Stimulated activated CD4-positive, alpha-beta T cell treated with anti-CD3 and anti-CD28 coated beads, Interleukin-12 subunit alpha, Interleukin-12 subunit beta, amount 100 ng/mL, for 48 hours (primary cell): ENCODE measurements at regions not wholly inside any gene's neighbourhood (a gene's known extent, or its start where the extent isn't known, plus 50 kb on each side); places are given as distances from the start of the nearest gene placed in this dataset.

Experiments used
- DNase-seq, 3 donors: peaks; one replicate each; pipeline ENCODE4 v3.0.0-alpha.2; 2020; ENCODE audit warnings: low read depth in 2 of 3, low spot score in 1 of 3

DNA sequence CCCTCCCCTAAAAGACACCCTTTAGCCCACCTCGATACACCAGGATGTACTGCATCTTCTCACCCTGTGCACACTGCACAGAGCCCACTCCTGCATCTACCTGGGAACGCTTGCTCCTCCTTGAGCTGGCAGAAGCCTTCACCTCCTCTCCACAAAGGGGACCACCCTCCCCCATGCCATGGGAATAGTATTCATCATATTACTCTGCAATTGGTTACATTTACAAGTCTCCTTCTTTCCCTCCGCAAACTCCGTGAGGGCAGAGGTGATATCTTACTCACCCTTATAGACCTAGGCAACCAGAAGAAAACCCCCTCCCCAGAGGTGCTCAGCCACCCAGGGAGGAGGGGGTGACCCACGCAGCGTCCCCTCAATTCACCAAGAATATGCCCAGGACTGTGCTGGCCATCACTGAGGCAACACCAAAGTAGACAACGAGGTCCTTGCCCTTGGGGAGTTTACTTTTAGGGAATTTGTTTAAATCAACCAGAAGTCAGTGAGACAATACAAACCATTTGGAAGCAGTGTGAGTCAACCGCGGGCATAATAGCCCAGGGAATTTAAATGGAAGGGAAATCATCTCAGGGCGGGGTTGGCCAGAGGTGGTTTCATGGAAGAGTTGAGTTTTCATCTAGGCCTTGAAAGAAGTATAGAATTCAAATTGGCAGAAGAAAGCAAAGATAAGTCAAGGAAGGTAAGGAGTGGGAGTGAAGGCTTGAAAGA, 214.5 kb downstream of the BARX2 start:
- DNase-seq = no peak

- no peak for DNase-seq
Measured at GRCh38 chr11:129590753-129591475, 215.3 kb downstream of the BARX2 start.

GRCh38 chr11:129591527-129591926, 215.9 kb downstream of the BARX2 start:
- no peak for DNase-seq

DNA sequence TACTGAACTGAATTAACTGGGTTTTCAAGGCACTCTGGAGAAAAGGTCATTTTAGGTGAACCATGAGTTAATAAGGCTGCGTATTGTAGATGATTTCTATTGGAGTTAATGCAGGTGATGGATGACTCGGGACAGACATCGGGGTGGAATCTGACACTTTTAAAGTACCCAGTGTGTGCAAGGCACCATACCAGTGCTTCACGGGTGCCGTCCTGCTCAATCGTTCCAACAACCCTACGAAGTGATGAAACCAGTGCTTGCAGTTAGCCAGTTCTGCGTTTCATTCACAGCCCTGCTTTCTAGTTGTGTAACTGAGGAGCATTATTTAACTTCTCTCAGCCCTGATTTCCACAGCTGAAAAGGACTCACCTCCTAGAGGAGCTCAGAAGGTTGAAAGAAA, 216.5 kb downstream of the BARX2 start:
- no peak for DNase-seq

DNA sequence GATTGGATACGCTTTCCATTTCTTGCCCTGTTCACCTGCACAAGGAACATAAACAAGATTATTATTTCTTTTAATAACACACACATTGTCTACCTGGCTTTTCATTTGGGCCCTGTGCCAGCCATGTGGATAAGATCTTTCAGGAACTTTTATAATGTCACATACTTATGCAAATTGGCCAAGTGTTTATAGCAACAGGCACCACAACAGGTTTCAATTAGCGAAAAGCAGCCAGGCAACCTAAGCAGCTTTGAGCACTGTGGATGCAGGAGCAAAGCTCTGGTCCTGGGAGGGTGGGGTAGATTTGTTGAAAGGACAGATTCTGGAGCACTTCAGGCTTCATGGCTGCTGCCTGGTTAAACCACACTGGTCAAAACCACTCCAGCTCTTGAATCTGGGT, 217.4 kb downstream of the BARX2 start:
- DNase-seq = no peak

DNA sequence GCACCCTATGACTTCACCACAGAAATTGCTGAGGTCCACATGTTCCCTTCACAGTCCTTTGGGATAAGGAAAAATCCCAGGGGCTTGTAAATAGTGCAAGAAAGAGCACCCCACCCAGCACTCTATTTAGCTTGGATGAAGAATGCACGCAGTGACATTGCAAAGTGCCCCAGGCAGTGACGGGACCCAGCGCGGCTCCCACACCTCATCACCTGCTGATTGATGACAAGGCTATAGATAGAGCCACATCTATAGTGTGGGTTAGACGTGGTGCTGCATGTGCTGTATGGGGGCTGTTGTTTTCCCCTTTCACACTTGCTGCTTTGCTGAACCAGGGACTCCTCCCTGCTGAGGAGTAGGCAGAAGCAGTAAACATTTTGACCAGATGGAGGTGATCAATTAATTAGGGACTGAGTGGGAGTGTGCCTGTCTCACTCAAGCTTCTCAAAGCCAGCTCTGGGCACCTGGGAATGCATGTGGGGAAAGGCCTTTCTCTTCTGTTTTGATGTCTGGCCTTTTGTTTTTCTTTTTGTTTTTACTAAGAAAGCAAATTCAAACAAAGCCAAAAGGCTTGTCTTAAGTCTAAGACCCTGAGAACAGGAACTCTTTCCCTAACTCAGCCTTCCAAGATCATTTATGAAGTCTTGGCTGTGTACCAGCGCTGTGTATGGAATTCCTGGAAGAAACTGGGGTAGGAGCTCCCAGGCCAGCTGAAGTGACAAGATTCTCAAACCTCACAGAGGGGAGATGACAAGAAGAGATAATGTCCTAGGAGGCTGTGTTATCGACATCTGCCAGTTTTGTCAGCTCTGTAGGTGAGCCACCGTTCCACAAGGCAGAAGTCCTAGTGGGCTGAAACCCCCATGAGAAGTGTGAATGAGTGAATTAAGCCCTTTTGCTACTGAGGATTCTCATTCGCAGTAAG, 219.7 kb downstream of the BARX2 start:
- no peak for DNase-seq

DNA sequence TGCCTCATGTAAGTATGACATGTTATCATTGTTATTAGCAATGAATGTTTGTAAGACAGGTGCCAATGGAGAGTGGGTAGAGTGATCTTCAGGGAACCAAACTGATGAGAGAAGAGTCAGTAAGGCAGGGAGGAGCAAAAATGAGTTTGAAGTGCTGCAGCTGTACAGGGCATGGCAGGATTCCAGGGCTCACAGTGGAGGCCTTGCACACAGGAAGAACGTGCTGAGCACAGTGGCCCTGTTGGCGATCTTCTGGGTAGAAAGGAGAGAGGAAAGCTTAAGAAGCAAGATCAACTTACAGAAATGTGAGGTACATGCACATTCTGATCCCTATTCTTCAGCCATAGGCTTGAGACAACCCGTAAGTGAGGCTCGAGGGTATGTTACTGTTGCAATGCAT, 219.3 kb upstream of the TMEM45B start:
- no peak for DNase-seq

GRCh38 chr11:129598378-129598777, 217.3 kb upstream of the TMEM45B start:
- no peak for DNase-seq

- DNase-seq = no peak
Measured at GRCh38 chr11:129605815-129606214, 209.8 kb upstream of the TMEM45B start.

DNA sequence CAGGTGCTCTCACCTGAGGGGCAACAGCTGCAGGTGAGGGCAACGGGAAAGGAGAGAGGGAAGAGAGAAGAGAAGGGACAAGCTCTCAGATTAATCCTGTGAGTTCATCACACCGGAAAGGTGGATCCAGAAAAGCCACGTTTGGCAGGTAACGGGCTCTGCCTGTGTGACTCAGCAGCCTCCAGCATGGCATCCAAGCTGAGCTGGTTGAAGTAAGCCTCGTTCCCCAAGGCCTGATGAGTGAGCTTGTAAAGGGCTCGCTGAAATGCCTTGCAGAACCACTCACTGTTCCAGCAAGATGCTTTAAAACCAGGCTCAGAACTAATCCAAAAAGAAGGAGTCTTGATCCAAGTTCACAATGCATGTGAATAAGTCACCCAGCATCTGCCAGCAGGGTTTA, 206.9 kb upstream of the TMEM45B start:
- no peak for DNase-seq

DNA sequence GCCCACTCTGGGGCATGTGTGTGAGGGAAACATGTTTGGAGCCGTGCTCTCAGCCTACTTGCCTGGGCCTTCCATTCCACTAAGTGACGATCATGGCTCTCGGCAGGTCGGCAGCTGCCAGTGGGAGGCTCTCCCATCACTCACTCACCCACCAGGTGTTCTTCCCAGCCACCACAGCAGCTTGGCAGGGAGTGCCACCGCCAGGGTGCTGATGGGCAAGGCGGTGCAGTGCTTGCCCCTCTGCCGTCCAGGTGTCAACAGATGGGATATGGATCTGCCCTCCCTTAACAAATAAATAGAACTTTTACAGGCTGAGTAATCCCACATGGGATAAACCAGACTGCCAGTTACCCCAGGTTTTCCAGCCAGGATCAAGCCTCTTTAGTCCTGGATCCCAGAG, 205.5 kb upstream of the TMEM45B start:
- no peak for DNase-seq

DNA sequence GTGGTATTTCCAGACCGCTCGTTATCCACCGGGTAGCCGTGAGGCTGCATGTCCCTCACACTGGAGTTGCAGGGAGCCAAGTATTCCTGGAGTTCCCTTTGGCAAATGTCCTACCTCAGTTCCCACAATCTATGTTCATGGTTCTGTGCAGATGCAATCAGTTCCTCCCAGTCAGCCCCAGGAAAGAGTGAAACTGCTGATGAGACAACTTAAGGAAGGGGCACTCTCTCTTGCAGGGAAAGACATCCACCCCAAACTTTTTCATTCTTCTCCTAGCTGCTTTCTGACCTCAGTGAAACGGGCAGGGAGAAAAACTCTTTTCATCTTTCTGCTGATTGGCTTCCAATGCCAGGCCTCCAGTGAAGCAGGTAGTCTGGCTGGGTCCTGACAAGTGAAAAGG, 205.1 kb upstream of the TMEM45B start:
- no peak for DNase-seq

DNA sequence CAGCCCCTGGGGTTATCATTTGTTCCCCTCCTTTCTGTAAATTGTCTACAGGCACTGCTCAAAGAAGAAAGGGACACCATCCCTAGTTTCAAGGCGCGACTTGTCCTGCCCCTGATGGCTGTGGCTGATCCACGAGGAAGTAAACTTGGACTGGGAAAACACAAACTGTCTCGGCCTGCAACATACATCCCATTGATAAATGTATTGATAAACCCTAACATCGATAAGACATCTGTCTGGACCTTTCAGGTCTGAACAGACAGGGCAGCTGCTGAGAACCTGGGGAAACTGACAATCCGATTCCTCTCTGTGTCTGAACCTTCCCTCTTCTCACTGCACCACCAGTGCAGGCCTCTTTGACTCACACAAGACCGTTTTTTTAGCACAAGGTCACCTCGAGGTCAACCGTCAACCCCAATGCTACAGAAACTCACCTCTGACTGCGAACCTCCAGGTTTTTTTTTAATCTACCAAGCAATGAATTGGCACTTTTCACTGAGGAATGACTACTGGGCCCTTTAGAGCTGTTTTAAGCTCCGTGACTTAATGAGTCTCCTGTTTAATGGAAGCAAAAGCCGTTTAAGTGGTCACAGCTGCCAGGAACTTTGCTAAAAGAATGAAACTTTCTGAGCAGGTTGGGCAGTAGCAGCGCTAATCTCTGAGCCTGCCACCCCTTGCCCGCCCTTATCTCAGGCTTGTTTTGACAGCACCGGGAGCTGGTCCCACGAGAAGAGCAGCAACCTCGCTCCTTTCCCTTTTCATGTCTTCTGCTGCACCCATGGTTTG, 203.8 kb upstream of the TMEM45B start:
- DNase-seq = no peak

- no peak for DNase-seq
Measured at GRCh38 chr11:129612447-129612961, 203.1 kb upstream of the TMEM45B start.

DNA sequence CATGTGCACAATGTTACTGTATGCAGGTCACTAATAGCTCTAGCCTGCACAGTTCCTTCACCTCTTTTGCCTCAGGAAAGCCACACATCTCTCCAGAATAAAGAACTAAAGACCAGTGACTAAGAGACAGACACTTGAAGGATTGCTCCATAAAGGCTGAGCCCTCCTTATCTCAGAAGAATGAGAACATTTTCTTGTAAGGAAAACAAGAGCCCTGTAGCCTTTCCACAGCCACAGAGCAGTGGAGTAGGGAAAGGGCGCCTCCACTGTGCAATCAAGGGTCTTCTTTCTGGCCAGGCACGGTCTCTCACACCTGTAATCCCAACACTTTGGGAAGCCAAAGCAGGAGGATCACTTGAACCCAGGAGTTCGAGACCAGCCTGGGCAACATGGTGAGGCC, 202.6 kb upstream of the TMEM45B start:
- no peak for DNase-seq

DNA sequence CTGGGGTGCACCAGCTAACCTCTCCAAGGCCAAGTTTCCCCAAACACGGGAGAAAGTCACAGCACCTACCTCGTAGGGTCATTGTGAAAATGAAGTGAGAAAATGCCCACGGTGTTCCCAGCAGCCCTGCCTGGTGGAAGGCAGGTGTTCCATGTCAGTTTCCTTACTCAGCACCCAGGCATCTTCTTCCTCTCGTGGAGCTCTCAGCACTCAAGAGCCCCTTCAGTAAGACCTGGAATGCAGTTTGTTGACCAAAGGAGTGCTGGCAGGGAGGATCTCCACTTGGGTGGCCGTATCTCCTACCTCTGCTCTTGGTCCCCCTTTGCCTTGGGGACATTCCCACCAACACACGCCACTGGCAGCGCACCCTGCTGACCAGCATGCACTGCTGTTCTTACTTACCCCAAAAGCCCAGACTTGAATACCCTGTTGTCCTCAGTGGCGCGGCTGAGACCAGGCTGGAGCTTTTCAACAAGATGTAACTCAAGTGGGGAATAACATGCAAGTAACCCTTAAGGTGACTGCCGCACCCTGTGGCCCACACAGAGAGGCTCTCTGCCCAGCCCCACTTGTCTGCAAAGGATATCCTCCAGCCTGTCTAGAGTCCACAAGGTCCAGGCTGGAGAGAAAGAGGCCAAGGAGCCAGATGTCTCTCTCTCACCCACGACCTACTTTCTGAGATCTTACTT, 201.2 kb upstream of the TMEM45B start:
- DNase-seq = no peak

DNA sequence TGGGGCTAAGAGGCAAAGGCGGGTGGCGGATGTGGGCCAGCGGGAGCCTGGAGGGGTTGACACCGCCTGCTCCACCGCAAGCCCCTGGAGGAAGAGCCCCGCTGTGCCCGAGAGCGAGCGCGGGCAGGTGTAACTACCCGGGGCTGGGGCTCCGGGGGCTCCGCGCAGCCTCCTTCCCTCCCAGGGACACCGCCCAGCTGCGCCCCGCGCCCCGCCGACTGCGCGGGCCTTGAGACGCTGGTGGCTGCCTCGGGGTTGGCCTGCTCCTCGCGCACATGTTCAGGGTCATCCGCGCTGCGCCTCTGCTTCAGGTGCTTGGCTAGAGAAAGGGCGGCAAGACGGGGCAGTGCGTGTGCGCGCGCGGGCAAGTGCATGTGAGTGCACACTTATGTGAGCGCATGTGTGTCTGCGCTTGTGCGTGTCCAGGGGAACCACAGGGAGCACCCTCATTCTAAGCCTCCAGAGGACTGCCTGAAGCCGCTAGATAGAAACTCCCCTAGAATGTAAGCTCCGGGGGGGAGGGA, 197.5 kb upstream of the TMEM45B start:
- DNase-seq = no peak

DNA sequence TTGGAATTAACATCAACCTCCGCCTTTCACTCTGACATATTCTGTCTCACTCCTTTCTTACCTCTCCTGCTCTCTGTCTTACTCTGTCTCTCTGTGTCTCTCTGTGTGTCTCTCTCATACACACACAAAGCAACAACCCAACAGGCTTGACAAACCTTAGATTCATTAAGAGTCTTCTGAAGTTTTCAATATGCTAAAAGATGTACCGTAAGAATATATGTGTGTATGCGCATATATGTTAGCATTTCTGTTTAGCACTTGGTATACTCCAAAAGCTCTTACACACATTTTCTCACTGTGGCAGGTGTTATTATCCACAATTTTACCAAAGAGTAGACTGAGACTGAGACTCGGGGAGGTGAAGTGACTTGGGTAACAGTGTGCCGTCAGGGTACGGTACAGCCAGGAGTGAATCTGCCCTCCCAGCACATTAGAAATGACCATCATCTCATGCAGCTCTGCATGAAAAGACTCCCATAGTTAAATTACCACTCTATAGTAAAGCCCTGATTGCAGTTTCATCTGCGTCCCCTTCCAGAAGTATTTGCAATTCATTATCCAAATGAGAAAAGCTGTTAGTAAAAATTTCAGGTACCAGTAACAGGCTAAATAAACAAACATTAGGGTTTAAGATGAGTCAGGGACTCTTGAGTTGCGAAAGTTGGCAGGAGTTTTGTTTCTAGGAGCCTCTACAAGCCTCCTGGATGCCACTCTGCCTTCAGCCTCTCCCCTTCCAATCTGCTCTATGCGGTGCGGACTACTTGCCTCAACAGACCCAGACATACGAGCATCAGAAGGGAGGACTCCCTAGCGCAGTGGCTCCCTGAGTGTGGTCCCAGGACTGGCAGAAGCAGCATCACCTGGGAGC, 195.2 kb upstream of the TMEM45B start:
- DNase-seq = no peak

- DNase-seq = no peak
Measured at GRCh38 chr11:129625930-129626329, 189.7 kb upstream of the TMEM45B start.
